NCI-H69 (cell line): ENCODE measurements at regions not wholly inside any gene's neighbourhood (a gene's known extent, or its start where the extent isn't known, plus 50 kb on each side); places are given as distances from the start of the nearest gene placed in this dataset.

Source experiments
- DNase-seq: peaks from one replicate; lab custom pipeline; 2025; lab: John Stamatoyannopoulos, UW

GRCh38 chr4:10335050-10335449 lies 122.2 kb downstream of the ZNF518B start:
- no peak for DNase-seq

GRCh38 chr4:10334506-10335028 lies 122.7 kb downstream of the ZNF518B start:
- no peak for DNase-seq

GRCh38 chr4:10333942-10334341 lies 123.3 kb downstream of the ZNF518B start:
- DNase-seq: no peak

GRCh38 chr4:10326075-10326474 lies 131.2 kb downstream of the ZNF518B start:
- DNase-seq: no peak

- no peak for DNase-seq
These were observed 135.3 kb downstream of the ZNF518B start for GRCh38 chr4:10321931-10322330.

- DNase-seq: peak; percentile 1
These were observed 137.1 kb downstream of the ZNF518B start for GRCh38 chr4:10320130-10320529.

- DNase-seq: no peak
These were observed 139.9 kb downstream of the ZNF518B start for GRCh38 chr4:10317345-10317744.

- no peak for DNase-seq
These were observed 140.4 kb downstream of the ZNF518B start for GRCh38 chr4:10316851-10317250.

GRCh38 chr4:10315638-10316037 lies 141.6 kb downstream of the ZNF518B start:
- no peak for DNase-seq

GRCh38 chr4:10312568-10312967 lies 144.7 kb downstream of the ZNF518B start:
- DNase-seq: no peak

- DNase-seq: no peak
These were observed 145.3 kb downstream of the ZNF518B start for GRCh38 chr4:10311939-10312338.

- no peak for DNase-seq
These were observed 151.4 kb downstream of the ZNF518B start for GRCh38 chr4:10305816-10306215.

- no peak for DNase-seq
These were observed 153.9 kb downstream of the ZNF518B start for GRCh38 chr4:10303291-10303690.

GRCh38 chr4:10302096-10302495 lies 155.1 kb downstream of the ZNF518B start:
- DNase-seq: no peak

- DNase-seq: no peak
These were observed 157.6 kb downstream of the ZNF518B start for GRCh38 chr4:10299601-10300000.

- DNase-seq: no peak
These were observed 158.5 kb downstream of the ZNF518B start for GRCh38 chr4:10298681-10299080.

- no peak for DNase-seq
These were observed 160.5 kb downstream of the ZNF518B start for GRCh38 chr4:10296730-10297129.

- no peak for DNase-seq
These were observed 161.9 kb downstream of the ZNF518B start for GRCh38 chr4:10295301-10295700.

GRCh38 chr4:10289538-10289906 lies 167.7 kb downstream of the ZNF518B start:
- no peak for DNase-seq

- DNase-seq: no peak
These were observed 168.2 kb downstream of the ZNF518B start for GRCh38 chr4:10288830-10289537.

- DNase-seq: no peak
These were observed 168.4 kb upstream of the WDR1 start for GRCh38 chr4:10285028-10285427.

GRCh38 chr4:10283761-10284160 lies 167.2 kb upstream of the WDR1 start:
- DNase-seq: no peak

GRCh38 chr4:10281996-10282395 lies 165.4 kb upstream of the WDR1 start:
- DNase-seq: no peak

- no peak for DNase-seq
These were observed 162.7 kb upstream of the WDR1 start for GRCh38 chr4:10279261-10279660.
